SK-N-SH (cell line): ENCODE measurements at regions not wholly inside any gene's neighbourhood (a gene's known extent, or its start where the extent isn't known, plus 50 kb on each side); places are given as distances from the start of the nearest gene placed in this dataset.

Experiments used
- CTCF ChIP-seq: fragments of 200-600 bp; sonication (generic); IDR thresholded peaks from 2 replicates; pipeline ENCODE4 v1.6.1; 2017; ENCODE audit warnings: antibody characterized with exemption, mild to moderate bottlenecking, moderate library complexity
- EP300 ChIP-seq, 2 experiments: IDR thresholded peaks; 2 replicates each; pipeline versions ENCODE4 v1.4.0 to v1.6.1; 2012; ENCODE audit warnings: borderline replicate concordance in 1 of 2, low read depth in 1 of 2, low read length in 1 of 2
- NFIC ChIP-seq: IDR thresholded peaks from 2 replicates; pipeline ENCODE4 v1.4.0; 2012; ENCODE audit warnings: borderline replicate concordance
- RAD21 ChIP-seq: IDR thresholded peaks from 2 replicates; pipeline ENCODE4 v1.6.1; 2012; ENCODE audit warnings: mild to moderate bottlenecking, low read length
- RCOR1 ChIP-seq: fragments of 150-350 bp; IDR thresholded peaks from 2 replicates; pipeline ENCODE4 v1.6.1; 2017; ENCODE audit warnings: antibody characterized with exemption, low read length
- USF1 ChIP-seq: IDR thresholded peaks from 2 replicates; pipeline ENCODE4 v1.4.0; 2012; ENCODE audit warnings: low read depth, borderline replicate concordance

- TF ChIP-seq EP300 (IDR thresholded peaks at IDR 0.05; ENCODE audit: borderline replicate concordance in 1 of 2, low read depth in 1 of 2, low read length in 1 of 2), result no peak; a peak in 1 of 4 replicates
- TF ChIP-seq CTCF, result no peak
- no peak for TF ChIP-seq NFIC
- no peak for TF ChIP-seq RAD21
- no peak for TF ChIP-seq RCOR1
- no peak for TF ChIP-seq USF1
These were observed 440.8 kb upstream of the LRRTM4 start for GRCh38 chr2:77962943-77963342.
